Hematopoietic multipotent progenitor cell (in vitro differentiated cells): ENCODE measurements at regions not wholly inside any gene's neighbourhood (a gene's known extent, or its start where the extent isn't known, plus 50 kb on each side); places are given as distances from the start of the nearest gene placed in this dataset.

Source experiments
- DNase-seq, 3 donors: peaks; one replicate each; pipeline ENCODE4 v3.0.0-alpha.2; 2011 to 2015; ENCODE audit warnings: low read depth in 2 of 3, low spot score in 2 of 3

GRCh38 chr3:104514371-104514770 lies 852.3 kb upstream of the ALCAM start:
- no peak for DNase-seq

GRCh38 chr3:104514776-104515175 lies 851.9 kb upstream of the ALCAM start:
- DNase-seq: no peak

- no peak for DNase-seq
These were observed 847.6 kb upstream of the ALCAM start for GRCh38 chr3:104519068-104519467.

- no peak for DNase-seq
These were observed 847.1 kb upstream of the ALCAM start for GRCh38 chr3:104519468-104520227.

- no peak for DNase-seq
These were observed 846.5 kb upstream of the ALCAM start for GRCh38 chr3:104520228-104520655.

GRCh38 chr3:104521606-104522336 lies 844.9 kb upstream of the ALCAM start:
- no peak for DNase-seq

- DNase-seq: no peak
These were observed 843.6 kb upstream of the ALCAM start for GRCh38 chr3:104523136-104523535.

- DNase-seq: no peak
These were observed 839.8 kb upstream of the ALCAM start for GRCh38 chr3:104526901-104527401.

GRCh38 chr3:104530934-104531333 lies 835.8 kb upstream of the ALCAM start:
- no peak for DNase-seq

- no peak for DNase-seq
These were observed 830.0 kb upstream of the ALCAM start for GRCh38 chr3:104536715-104537114.

GRCh38 chr3:104537323-104537722 lies 829.4 kb upstream of the ALCAM start:
- no peak for DNase-seq

GRCh38 chr3:104546301-104546700 lies 820.4 kb upstream of the ALCAM start:
- no peak for DNase-seq

- no peak for DNase-seq
These were observed 819.7 kb upstream of the ALCAM start for GRCh38 chr3:104547031-104547430.

GRCh38 chr3:104548401-104548800 lies 818.3 kb upstream of the ALCAM start:
- no peak for DNase-seq

GRCh38 chr3:104549099-104549714 lies 817.5 kb upstream of the ALCAM start:
- DNase-seq: no peak

GRCh38 chr3:104553121-104553520 lies 813.6 kb upstream of the ALCAM start:
- no peak for DNase-seq

GRCh38 chr3:104554425-104554824 lies 812.3 kb upstream of the ALCAM start:
- no peak for DNase-seq

- no peak for DNase-seq
These were observed 811.0 kb upstream of the ALCAM start for GRCh38 chr3:104555728-104556127.

- no peak for DNase-seq
These were observed 810.2 kb upstream of the ALCAM start for GRCh38 chr3:104556372-104557078.

- no peak for DNase-seq
These were observed 805.4 kb upstream of the ALCAM start for GRCh38 chr3:104561324-104561723.
